Effector memory CD4-positive, alpha-beta T cell (primary cell): ENCODE measurements at regions not wholly inside any gene's neighbourhood (a gene's known extent, or its start where the extent isn't known, plus 50 kb on each side); places are given as distances from the start of the nearest gene placed in this dataset.

Source experiments
- DNase-seq, 3 donors: peaks; one replicate each; pipeline ENCODE4 v3.0.0-alpha.2; 2020
- H3K27ac ChIP-seq: 2 replicates; pipeline ENCODE4 v1.7.0; 2013; ENCODE audit warnings: mild to moderate bottlenecking, low read length, moderate library complexity; ENCODE audit not compliant: insufficient read depth, poor library complexity, severe bottlenecking
- H3K27me3 ChIP-seq: replicated peaks from 2 replicates; pipeline ENCODE4 v1.7.0; 2013; ENCODE audit warnings: mild to moderate bottlenecking, low read length; ENCODE audit not compliant: insufficient read depth, control insufficient read depth, poor library complexity, severe bottlenecking
- H3K36me3 ChIP-seq: 2 replicates; pipeline ENCODE4 v1.7.0; 2013; ENCODE audit warnings: mild to moderate bottlenecking, low read length, moderate library complexity; ENCODE audit not compliant: control insufficient read depth, insufficient read depth
- H3K4me1 ChIP-seq: 2 replicates; pipeline ENCODE4 v1.7.0; 2013; ENCODE audit warnings: low read length, mild to moderate bottlenecking; ENCODE audit not compliant: control insufficient read depth, insufficient read depth, poor library complexity, severe bottlenecking
- H3K4me3 ChIP-seq: 2 replicates; pipeline ENCODE4 v1.7.0; 2013; ENCODE audit warnings: low read length, low read depth, mild to moderate bottlenecking; ENCODE audit not compliant: insufficient read depth, poor library complexity, severe bottlenecking
- H3K9me3 ChIP-seq: 2 replicates; pipeline ENCODE4 v1.7.0; 2013; ENCODE audit warnings: mild to moderate bottlenecking, low read length, moderate library complexity; ENCODE audit not compliant: control insufficient read depth

GRCh38 chr7:12090757-12091221 lies 120.3 kb upstream of the TMEM106B start:
- Histone ChIP-seq H3K4me3 (no peak overlapping the region), H3K4me1 (no peaks in the 10 kb centered on the region), H3K9me3 (no peaks in the 10 kb centered on the region), H3K36me3 (no peaks in the 10 kb centered on the region), H3K27me3 (no peaks in the 10 kb centered on the region), H3K27ac (no peak overlapping the region)
- DNase-seq, result no peak

- H3K4me1 ChIP-seq, result no peaks in the 10 kb centered on the region
- no peak overlapping the region for H3K27ac ChIP-seq
- H3K4me3 ChIP-seq, result no peak overlapping the region
- no peak for DNase-seq
- H3K36me3 ChIP-seq, result no peaks in the 10 kb centered on the region
- H3K27me3 ChIP-seq, result no peaks in the 10 kb centered on the region
- H3K9me3 ChIP-seq, result no peaks in the 10 kb centered on the region
These were observed 119.9 kb upstream of the TMEM106B start for GRCh38 chr7:12091231-12091630.

GRCh38 chr7:12092499-12093130 lies 118.5 kb upstream of the TMEM106B start:
- Histone ChIP-seq H3K4me1 (no peaks in the 10 kb centered on the region), H3K36me3 (no peaks in the 10 kb centered on the region), H3K4me3 (no peak overlapping the region), H3K27ac (no peak overlapping the region), H3K27me3 (no peaks in the 10 kb centered on the region), H3K9me3 (no peaks in the 10 kb centered on the region)
- DNase-seq, result no peak

- no peak for DNase-seq
- H3K27ac ChIP-seq, result no peak overlapping the region
- H3K4me1 ChIP-seq, result no peaks in the 10 kb centered on the region
- H3K4me3 ChIP-seq, result no peak overlapping the region
- no peaks in the 10 kb centered on the region for H3K9me3 ChIP-seq
- H3K27me3 ChIP-seq, result no peaks in the 10 kb centered on the region
- H3K36me3 ChIP-seq, result no peaks in the 10 kb centered on the region
These were observed 117.7 kb upstream of the TMEM106B start for GRCh38 chr7:12093365-12093764.

- no peak for DNase-seq
- Histone ChIP-seq H3K4me1 (no peaks in the 10 kb centered on the region), H3K27me3 (no peaks in the 10 kb centered on the region), H3K27ac (no peak overlapping the region), H3K9me3 (no peaks in the 10 kb centered on the region), H3K4me3 (no peak overlapping the region), H3K36me3 (no peaks in the 10 kb centered on the region)
These were observed 116.7 kb upstream of the TMEM106B start for GRCh38 chr7:12094365-12094921.

GRCh38 chr7:12102126-12102525 lies 109.0 kb upstream of the TMEM106B start:
- no peaks in the 10 kb centered on the region for H3K4me1 ChIP-seq
- no peak overlapping the region for H3K27ac ChIP-seq
- H3K27me3 ChIP-seq, result no peaks in the 10 kb centered on the region
- no peaks in the 10 kb centered on the region for H3K36me3 ChIP-seq
- no peak overlapping the region for H3K4me3 ChIP-seq
- DNase-seq, result no peak
- H3K9me3 ChIP-seq, result no peaks in the 10 kb centered on the region

GRCh38 chr7:12102527-12102926 lies 108.6 kb upstream of the TMEM106B start:
- Histone ChIP-seq H3K4me3 (no peak overlapping the region), H3K36me3 (no peaks in the 10 kb centered on the region)
- no peak for DNase-seq

GRCh38 chr7:12103948-12104347 lies 107.1 kb upstream of the TMEM106B start:
- DNase-seq, result no peak
- H3K9me3 ChIP-seq, result no peaks in the 10 kb centered on the region
- no peak overlapping the region for H3K27ac ChIP-seq
- H3K36me3 ChIP-seq, result no peaks in the 10 kb centered on the region
- H3K4me3 ChIP-seq, result no peak overlapping the region
- no peaks in the 10 kb centered on the region for H3K4me1 ChIP-seq
- H3K27me3 ChIP-seq, result no peaks in the 10 kb centered on the region

More at GRCh38 chr7:12102527-12102926, 108.6 kb upstream of the TMEM106B start:
- Histone ChIP-seq H3K9me3 (no peaks in the 10 kb centered on the region), H3K4me1 (no peaks in the 10 kb centered on the region), H3K27me3 (no peaks in the 10 kb centered on the region), H3K27ac (no peak overlapping the region)

- Histone ChIP-seq H3K27ac (no peak overlapping the region), H3K36me3 (no peaks in the 10 kb centered on the region), H3K4me3 (no peak overlapping the region), H3K9me3 (no peaks in the 10 kb centered on the region), H3K4me1 (peaks cover 5% of the 10 kb centered on the region), H3K27me3 (peaks cover 7% of the 10 kb centered on the region)
- DNase-seq, result no peak
These were observed 103.7 kb upstream of the TMEM106B start for GRCh38 chr7:12107381-12107780.

- Histone ChIP-seq H3K9me3 (no peaks in the 10 kb centered on the region), H3K27me3 (peaks cover 8% of the 10 kb centered on the region), H3K4me1 (peaks cover 5% of the 10 kb centered on the region), H3K4me3 (no peak overlapping the region), H3K27ac (no peak overlapping the region), H3K36me3 (no peaks in the 10 kb centered on the region)
- no peak for DNase-seq
These were observed 103.2 kb upstream of the TMEM106B start for GRCh38 chr7:12107841-12108254.
